ENCODE measurements at regions not wholly inside any gene's neighbourhood (a gene's known extent, or its start where the extent isn't known, plus 50 kb on each side); places are given as distances from the start of the nearest gene placed in this dataset.

- TF ChIP-seq, protein P1, sequence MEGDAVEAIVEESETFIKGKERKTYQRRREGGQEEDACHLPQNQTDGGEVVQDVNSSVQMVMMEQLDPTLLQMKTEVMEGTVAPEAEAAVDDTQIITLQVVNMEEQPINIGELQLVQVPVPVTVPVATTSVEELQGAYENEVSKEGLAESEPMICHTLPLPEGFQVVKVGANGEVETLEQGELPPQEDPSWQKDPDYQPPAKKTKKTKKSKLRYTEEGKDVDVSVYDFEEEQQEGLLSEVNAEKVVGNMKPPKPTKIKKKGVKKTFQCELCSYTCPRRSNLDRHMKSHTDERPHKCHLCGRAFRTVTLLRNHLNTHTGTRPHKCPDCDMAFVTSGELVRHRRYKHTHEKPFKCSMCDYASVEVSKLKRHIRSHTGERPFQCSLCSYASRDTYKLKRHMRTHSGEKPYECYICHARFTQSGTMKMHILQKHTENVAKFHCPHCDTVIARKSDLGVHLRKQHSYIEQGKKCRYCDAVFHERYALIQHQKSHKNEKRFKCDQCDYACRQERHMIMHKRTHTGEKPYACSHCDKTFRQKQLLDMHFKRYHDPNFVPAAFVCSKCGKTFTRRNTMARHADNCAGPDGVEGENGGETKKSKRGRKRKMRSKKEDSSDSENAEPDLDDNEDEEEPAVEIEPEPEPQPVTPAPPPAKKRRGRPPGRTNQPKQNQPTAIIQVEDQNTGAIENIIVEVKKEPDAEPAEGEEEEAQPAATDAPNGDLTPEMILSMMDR (IDR thresholded peaks at IDR 0.05; ENCODE audit: insufficient read depth, low read length) = no peak
- no peak for TF ChIP-seq GABPA (IDR thresholded peaks at IDR 0.05; ENCODE audit: low read depth)
- TF ChIP-seq POLR2AphosphoS5 (IDR thresholded peaks at IDR 0.05; ENCODE audit: low read depth) = no peak
- TF ChIP-seq REST (IDR thresholded peaks at IDR 0.05; ENCODE audit: insufficient replicate concordance, low read depth) = no peak
- no peak for TF ChIP-seq SPI1 (IDR thresholded peaks at IDR 0.05; ENCODE audit: borderline replicate concordance, low read depth)
Measured at GRCh38 chr15:98155356-98155755, 194.9 kb downstream of the ARRDC4 start.
